Spleen (tissue), 11 donors: ENCODE measurements at regions not wholly inside any gene's neighbourhood (a gene's known extent, or its start where the extent isn't known, plus 50 kb on each side); places are given as distances from the start of the nearest gene placed in this dataset.

ENCODE experiments used
- DNase-seq: peaks from one replicate; pipeline ENCODE4 v3.0.0-alpha.2; 2020
- H3K27ac ChIP-seq, 8 donors: fragments of 200-600 bp; sonication (generic) in 7 of 8; 1 replicate in 4 of 8; 2 replicates in 4 of 8; pipeline versions ENCODE4 v1.5.0 to v1.8.0; 2016 to 2021; ENCODE audit warnings: inconsistent platforms in 4 of 8, mild to moderate bottlenecking in 4 of 8, moderate library complexity in 1 of 8
- H3K27me3 ChIP-seq, 7 donors: fragments of 200-600 bp; sonication (generic) in 6 of 7; replicated peaks in 1 of 7; 1 replicate in 4 of 7; 2 replicates in 3 of 7; pipeline versions ENCODE4 v1.5.0 to v1.8.0; 2016 to 2021; ENCODE audit warnings: inconsistent platforms in 3 of 7, mild to moderate bottlenecking in 1 of 7
- H3K36me3 ChIP-seq, 6 donors: fragments of 200-600 bp; sonication (generic) in 5 of 6; 1 replicate in 4 of 6; 2 replicates in 2 of 6; pipeline versions ENCODE4 v1.5.0 to v1.8.0; 2016 to 2021; ENCODE audit warnings: inconsistent platforms in 2 of 6
- H3K4me1 ChIP-seq, 6 donors: fragments of 200-600 bp; sonication (generic) in 5 of 6; 1 replicate in 3 of 6; 2 replicates in 3 of 6; pipeline versions ENCODE4 v1.5.0 to v1.8.0; 2016 to 2021; ENCODE audit warnings: inconsistent platforms in 3 of 6
- H3K4me3 ChIP-seq, 8 donors: fragments of 200-600 bp; sonication (generic) in 7 of 8; 1 replicate in 4 of 8; 2 replicates in 4 of 8; pipeline versions ENCODE4 v1.5.0 to v1.8.0; 2016 to 2021; ENCODE audit warnings: inconsistent platforms in 4 of 8, mild to moderate bottlenecking in 4 of 8, moderate library complexity in 2 of 8
- H3K9me3 ChIP-seq, 8 donors: fragments of 200-600 bp; sonication (generic) in 7 of 8; 1 replicate in 4 of 8; 2 replicates in 4 of 8; pipeline versions ENCODE4 v1.5.0 to v1.8.0; 2016 to 2021; ENCODE audit warnings: inconsistent platforms in 4 of 8
- POLR2A ChIP-seq, 3 donors: fragments of 450-650 bp; IDR thresholded peaks; one replicate each; pipeline ENCODE4 v1.5.1; 2017; ENCODE audit warnings: antibody characterized with exemption in 3 of 3, mild to moderate bottlenecking in 1 of 3
- POLR2AphosphoS5 ChIP-seq, 3 donors: sonication (generic); formaldehyde crosslinking; IDR thresholded peaks; one replicate each; pipeline ENCODE4 v1.5.1; 2017; ENCODE audit warnings: antibody characterized with exemption in 3 of 3
- WGBS, 5 donors: extraction: QIAGEN DNeasy Blood & Tissue Kit in 3 of 5; methylation state at CpG; one replicate each; pipeline versions ENCODE4 v1.1.5 to v1.1.7; 2013 to 2018; 5-methylcytosine and 5-hydroxymethylcytosine counted together
- intact Hi-C: fragments of 100-400 bp; cut with DNase I; formaldehyde crosslinking; loops from one replicate; pipeline ENCODE4 v1.15.0; 2023; ENCODE audit warnings: low total_unique reads
- TF ChIP-seq, protein P1 (sequence below), 11 experiments: fragments of 200-600 bp in 7 of 11; fragments of 450-650 bp in 4 of 11; sonication (generic) in 4 of 11; IDR thresholded peaks in 8 of 11; conservative IDR thresholded peaks in 3 of 11; 1 replicate in 7 of 11; 2 replicates in 4 of 11; pipeline versions ENCODE4 v1.4.0 to v1.8.0; 2016 to 2021; ENCODE audit warnings: antibody characterized with exemption in 11 of 11, inconsistent platforms in 4 of 11, mild to moderate bottlenecking in 1 of 11
- donor health status: healthy with polysubstance abuse.
- donor health status: DM: no; HTN: no; CAD: no; lungs with moderate emphysema.
- donor health status: DM: no; HTN: no; CAD: no.
- donor health status: Bipolar disorder and iron deficiency.
- donor health status: healthy.
- donor health status: DM: no; HTN: no; CAD: no.
- donor health status: DM: yes; HTN: yes; CAD: no.

DNA sequence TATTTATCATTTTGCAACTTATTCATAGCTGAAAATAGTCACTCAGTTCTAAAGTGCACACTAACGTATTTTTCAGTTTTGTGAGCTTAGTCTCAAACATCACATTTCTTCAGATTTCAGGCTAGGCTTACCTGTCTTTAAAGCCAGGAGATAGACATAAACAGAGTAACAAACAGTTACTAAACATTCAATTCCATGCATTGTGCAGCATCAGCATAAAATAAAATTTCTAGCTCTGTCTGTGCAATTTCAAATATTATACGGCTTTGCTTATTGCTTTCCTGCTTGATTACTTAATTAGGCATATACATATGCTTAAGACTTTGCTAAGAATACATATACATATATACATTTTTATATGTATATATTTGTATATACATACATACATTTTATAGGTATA, 637.0 kb downstream of the NR4A2 start:
- no peak for DNase-seq
- TF ChIP-seq POLR2AphosphoS5 (IDR thresholded peaks at IDR 0.05) (no peak), POLR2A (IDR thresholded peaks at IDR 0.05) (no peak)
- TF ChIP-seq, protein P1, sequence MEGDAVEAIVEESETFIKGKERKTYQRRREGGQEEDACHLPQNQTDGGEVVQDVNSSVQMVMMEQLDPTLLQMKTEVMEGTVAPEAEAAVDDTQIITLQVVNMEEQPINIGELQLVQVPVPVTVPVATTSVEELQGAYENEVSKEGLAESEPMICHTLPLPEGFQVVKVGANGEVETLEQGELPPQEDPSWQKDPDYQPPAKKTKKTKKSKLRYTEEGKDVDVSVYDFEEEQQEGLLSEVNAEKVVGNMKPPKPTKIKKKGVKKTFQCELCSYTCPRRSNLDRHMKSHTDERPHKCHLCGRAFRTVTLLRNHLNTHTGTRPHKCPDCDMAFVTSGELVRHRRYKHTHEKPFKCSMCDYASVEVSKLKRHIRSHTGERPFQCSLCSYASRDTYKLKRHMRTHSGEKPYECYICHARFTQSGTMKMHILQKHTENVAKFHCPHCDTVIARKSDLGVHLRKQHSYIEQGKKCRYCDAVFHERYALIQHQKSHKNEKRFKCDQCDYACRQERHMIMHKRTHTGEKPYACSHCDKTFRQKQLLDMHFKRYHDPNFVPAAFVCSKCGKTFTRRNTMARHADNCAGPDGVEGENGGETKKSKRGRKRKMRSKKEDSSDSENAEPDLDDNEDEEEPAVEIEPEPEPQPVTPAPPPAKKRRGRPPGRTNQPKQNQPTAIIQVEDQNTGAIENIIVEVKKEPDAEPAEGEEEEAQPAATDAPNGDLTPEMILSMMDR (IDR thresholded peaks at IDR 0.05 in 8 of 11, conservative IDR thresholded peaks at IDR 0.05 in 3 of 11) = no peak
- no peaks in the 10 kb centered on the region for H3K27me3 ChIP-seq
- H3K27ac ChIP-seq = no peak overlapping the region
- 79 to 90% (median 85%) methylated on average over 2 of the region's 2 CpGs for whole genome bisulfite sequencing, 5 donors
- no peaks in the 10 kb centered on the region for H3K9me3 ChIP-seq
- intact Hi-C loops = no loop called here
- H3K4me1 ChIP-seq = no peaks in the 10 kb centered on the region
- no peak overlapping the region for H3K4me3 ChIP-seq
- no peaks in the 10 kb centered on the region for H3K36me3 ChIP-seq

- H3K27ac ChIP-seq = no peak overlapping the region
- H3K36me3 ChIP-seq = no peaks in the 10 kb centered on the region
- H3K4me3 ChIP-seq = no peak overlapping the region
- H3K9me3 ChIP-seq = no peaks in the 10 kb centered on the region
- no peak for TF ChIP-seq POLR2AphosphoS5 (IDR thresholded peaks at IDR 0.05)
- TF ChIP-seq, protein P1 (IDR thresholded peaks at IDR 0.05 in 8 of 11, conservative IDR thresholded peaks at IDR 0.05 in 3 of 11) = no peak
- TF ChIP-seq POLR2A (IDR thresholded peaks at IDR 0.05) = no peak
- no peaks in the 10 kb centered on the region for H3K4me1 ChIP-seq
- H3K27me3 ChIP-seq = no peaks in the 10 kb centered on the region
- DNase-seq = no peak
- intact Hi-C loops = no loop called here
Observed at GRCh38 chr2:155692856-155693255, 639.7 kb downstream of the NR4A2 start.

- intact Hi-C loops = no loop called here
- Histone ChIP-seq H3K4me3 (no peak overlapping the region), H3K27me3 (no peaks in the 10 kb centered on the region), H3K27ac (no peak overlapping the region), H3K9me3 (no peaks in the 10 kb centered on the region), H3K4me1 (no peaks in the 10 kb centered on the region), H3K36me3 (no peaks in the 10 kb centered on the region)
- TF ChIP-seq, protein P1 (IDR thresholded peaks at IDR 0.05 in 8 of 11, conservative IDR thresholded peaks at IDR 0.05 in 3 of 11) = no peak
- no peak for TF ChIP-seq POLR2AphosphoS5 (IDR thresholded peaks at IDR 0.05)
- no peak for TF ChIP-seq POLR2A (IDR thresholded peaks at IDR 0.05)
- no peak for DNase-seq
Observed at GRCh38 chr2:155692106-155692505, 640.4 kb downstream of the NR4A2 start.

DNA sequence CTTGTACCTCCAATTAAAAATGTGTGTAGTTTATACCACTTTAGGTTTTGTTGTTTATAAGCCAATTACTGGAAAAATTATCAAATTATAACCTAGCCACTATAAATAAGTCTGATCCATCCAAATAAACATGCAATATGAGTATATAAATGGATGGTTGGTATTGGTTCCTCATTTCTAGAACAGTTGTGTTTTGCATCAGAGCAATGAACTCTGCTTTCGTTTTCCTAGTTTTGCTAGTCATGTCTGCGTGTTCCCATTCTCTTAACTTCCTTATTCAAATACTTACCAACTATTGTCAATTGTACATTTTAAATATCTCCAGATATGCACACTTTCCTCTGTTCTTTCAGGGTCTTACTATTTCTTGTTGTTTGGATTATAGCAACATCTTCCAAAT, 641.7 kb downstream of the NR4A2 start:
- peak overlapping the region in 2 of 8 donors; percentile 28 to 30 for H3K27ac ChIP-seq
- no peaks in the 10 kb centered on the region for H3K27me3 ChIP-seq
- no peaks in the 10 kb centered on the region for H3K36me3 ChIP-seq
- H3K9me3 ChIP-seq = no peaks in the 10 kb centered on the region
- 25 to 45% (median 37%) methylated on average over 2 of the region's 2 CpGs for WGBS, 5 donors
- H3K4me1 ChIP-seq = no peaks in the 10 kb centered on the region
- no peak for DNase-seq
- intact Hi-C loops = no loop called here
- no peak overlapping the region for H3K4me3 ChIP-seq
- no peak for TF ChIP-seq POLR2A (IDR thresholded peaks at IDR 0.05)
- TF ChIP-seq POLR2AphosphoS5 (IDR thresholded peaks at IDR 0.05) = no peak
- TF ChIP-seq, protein P1 (IDR thresholded peaks at IDR 0.05 in 8 of 11, conservative IDR thresholded peaks at IDR 0.05 in 3 of 11) = no peak
